ENCODE measurements at regions not wholly inside any gene's neighbourhood (a gene's known extent, or its start where the extent isn't known, plus 50 kb on each side); places are given as distances from the start of the nearest gene placed in this dataset.
"Not testable (repeated sequence)": the region's sequence is repeated elsewhere in the genome, so short reads cannot be mapped to it uniquely, and the experiment has no call there.

GRCh38 chr16:29250469-29250868 is 156.0 kb downstream of the NPIPB11 start:
- DNase-seq (ENCODE audit: low read depth); H3K4me3 ChIP-seq (ENCODE audit: control insufficient read depth, low read depth, low read length): not testable (repeated sequence)

- not testable (repeated sequence) for DNase-seq (ENCODE audit: low read depth); H3K4me3 ChIP-seq (ENCODE audit: control insufficient read depth, low read depth, low read length)
Measured at GRCh38 chr16:29248940-29249318, 157.6 kb downstream of the NPIPB11 start.

- DNase-seq (ENCODE audit: low read depth): not testable (repeated sequence)
Measured at GRCh38 chr16:29248306-29248939, 158.1 kb downstream of the NPIPB11 start.

GRCh38 chr16:29246091-29246490 is 160.4 kb downstream of the NPIPB11 start:
- DNase-seq (ENCODE audit: low read depth); H3K4me3 ChIP-seq (ENCODE audit: control insufficient read depth, low read depth, low read length): not testable (repeated sequence)

More at GRCh38 chr16:29248306-29248939, 158.1 kb downstream of the NPIPB11 start:
- H3K4me3 ChIP-seq (ENCODE audit: control insufficient read depth, low read depth, low read length): not testable (repeated sequence)

GRCh38 chr16:29237971-29238370 is 168.5 kb downstream of the NPIPB11 start:
- DNase-seq (ENCODE audit: low read depth): no peak
- TF ChIP-seq CTCF (conservative IDR thresholded peaks at IDR 0.05; ENCODE audit: control insufficient read depth, insufficient read depth, low read depth, low read length): no peak
- no peak overlapping the region for H3K4me3 ChIP-seq (ENCODE audit: control insufficient read depth, low read depth, low read length)

- not testable (repeated sequence) for DNase-seq (ENCODE audit: low read depth); H3K4me3 ChIP-seq (ENCODE audit: control insufficient read depth, low read depth, low read length)
Measured at GRCh38 chr16:29237495-29237894, 169.0 kb downstream of the NPIPB11 start.

GRCh38 chr16:29237023-29237422 is 169.5 kb downstream of the NPIPB11 start:
- H3K4me3 ChIP-seq (ENCODE audit: control insufficient read depth, low read depth, low read length); DNase-seq (ENCODE audit: low read depth): not testable (repeated sequence)

- H3K4me3 ChIP-seq (ENCODE audit: control insufficient read depth, low read depth, low read length); DNase-seq (ENCODE audit: low read depth): not testable (repeated sequence)
Measured at GRCh38 chr16:29235836-29236370, 170.6 kb downstream of the NPIPB11 start.

- not testable (repeated sequence) for H3K4me3 ChIP-seq (ENCODE audit: control insufficient read depth, low read depth, low read length); DNase-seq (ENCODE audit: low read depth)
Measured at GRCh38 chr16:29234536-29235275, 171.8 kb downstream of the NPIPB11 start.

GRCh38 chr16:29233705-29234404 is 172.7 kb downstream of the NPIPB11 start:
- DNase-seq (ENCODE audit: low read depth); H3K4me3 ChIP-seq (ENCODE audit: control insufficient read depth, low read depth, low read length): not testable (repeated sequence)

GRCh38 chr16:29232811-29233704 is 173.5 kb downstream of the NPIPB11 start:
- TF ChIP-seq CTCF (conservative IDR thresholded peaks at IDR 0.05; ENCODE audit: control insufficient read depth, insufficient read depth, low read depth, low read length): no peak
- no peak for DNase-seq (ENCODE audit: low read depth)
- no peak overlapping the region for H3K4me3 ChIP-seq (ENCODE audit: control insufficient read depth, low read depth, low read length)

GRCh38 chr16:29232160-29232705 is 174.3 kb downstream of the NPIPB11 start:
- not testable (repeated sequence) for H3K4me3 ChIP-seq (ENCODE audit: control insufficient read depth, low read depth, low read length); DNase-seq (ENCODE audit: low read depth)

Measured in fibroblast of mammary gland (primary cell).